ENCODE measurements at regions not wholly inside any gene's neighbourhood (a gene's known extent, or its start where the extent isn't known, plus 50 kb on each side); places are given as distances from the start of the nearest gene placed in this dataset.

DNA sequence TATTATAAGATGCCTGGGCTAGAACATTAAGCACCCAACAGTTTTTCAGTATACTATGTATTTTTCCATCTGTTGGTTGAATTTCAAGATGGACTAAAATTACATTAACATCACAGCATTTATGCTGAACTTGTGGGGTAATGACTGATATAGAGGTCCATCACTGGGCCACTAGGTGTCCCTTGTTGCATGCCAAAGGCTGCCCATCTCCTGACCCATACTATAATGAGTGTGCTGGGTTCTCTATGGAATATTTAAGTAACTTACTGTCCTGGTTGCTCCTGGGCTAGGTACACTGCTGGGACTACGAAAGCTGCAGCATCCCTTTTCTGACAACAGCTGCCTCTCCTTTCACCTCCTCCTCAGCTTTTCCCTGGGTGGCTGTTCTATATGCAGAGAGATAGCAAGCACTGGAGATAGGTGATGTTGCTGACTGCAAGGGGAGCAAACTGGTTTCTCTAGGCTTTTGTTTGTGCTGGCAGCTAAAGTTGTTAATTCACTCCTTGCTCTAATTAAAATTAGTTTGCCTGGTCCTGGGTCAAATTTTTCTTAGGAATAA is 138.6 kb upstream of the TRHDE start:
- no peak for ATAC-seq (ENCODE audit: low read depth)

More for the DNA sequence above, 138.6 kb upstream of the TRHDE start:
- Histone ChIP-seq H4K8ac (ENCODE audit: low read depth in 2 of 2, low read length in 2 of 2) (no peak overlapping the region), H3K27ac (ENCODE audit: insufficient read depth, low read length) (no peak overlapping the region), H3K4me2 (ENCODE audit: low read depth, low read length) (no peak overlapping the region), H3K9me3 (ENCODE audit: control insufficient read depth, insufficient read depth, low read length) (no peaks in the 10 kb centered on the region), H3K4ac (ENCODE audit: low read depth, low read length) (no peak overlapping the region), H3K36me3 (ENCODE audit: control insufficient read depth, insufficient read depth, low read length) (no peaks in the 10 kb centered on the region), H4K91ac (ENCODE audit: insufficient read depth, low read depth, low read length) (no peak overlapping the region), H2BK20ac (ENCODE audit: low read depth, low read length) (no peak overlapping the region), H3K14ac (replicated peaks; ENCODE audit: low read depth, low read length) (no peak overlapping the region), H2BK15ac (ENCODE audit: low read depth, low read length) (no peak overlapping the region), H2AFZ (replicated peaks; ENCODE audit: low read length, poor library complexity) (peak overlapping the region; percentile 13), H2BK120ac (ENCODE audit: low read depth, low read length) (no peak overlapping the region), H3K27me3 (ENCODE audit: control insufficient read depth, insufficient read depth, low read length) (peaks cover 7% of the 10 kb centered on the region), H4K20me1 (ENCODE audit: insufficient read depth, low read length) (no peaks in the 10 kb centered on the region), H2BK5ac (ENCODE audit: low read depth, low read length, poor library complexity, severe bottlenecking) (no peak overlapping the region), H4K5ac (ENCODE audit: low read depth, low read length) (no peak overlapping the region), H3K79me1 (ENCODE audit: low read depth in 1 of 2, low read length in 2 of 2) (no peaks in the 10 kb centered on the region), H3K9ac (ENCODE audit: low read depth, low read length) (no peak overlapping the region), H3K18ac (ENCODE audit: low read depth, low read length) (no peak overlapping the region), H3K4me3 (ENCODE audit: insufficient read depth, low read depth, low read length) (no peak overlapping the region), H2AK9ac (replicated peaks; ENCODE audit: low read depth, low read length, poor library complexity) (no peak overlapping the region), H3K9me1 (ENCODE audit: insufficient read depth, low read length) (no peaks in the 10 kb centered on the region), H3K56ac (ENCODE audit: extremely low read depth, insufficient read depth, low read length) (no peak overlapping the region), H3K23ac (ENCODE audit: low read depth, low read length) (no peak overlapping the region), H3K4me1 (ENCODE audit: control insufficient read depth, insufficient read depth, low read length) (no peaks in the 10 kb centered on the region), H2AK5ac (ENCODE audit: low read depth, low read length) (no peak overlapping the region)
- in situ Hi-C loops (cut with MboI; ENCODE audit: low sequenced_read_pairs): no loop called here
- BruUV-seq (replicated peaks): no TSS peak
- intact Hi-C loops (cut with micrococcal nuclease): no loop called here
- TF ChIP-seq, protein P1, sequence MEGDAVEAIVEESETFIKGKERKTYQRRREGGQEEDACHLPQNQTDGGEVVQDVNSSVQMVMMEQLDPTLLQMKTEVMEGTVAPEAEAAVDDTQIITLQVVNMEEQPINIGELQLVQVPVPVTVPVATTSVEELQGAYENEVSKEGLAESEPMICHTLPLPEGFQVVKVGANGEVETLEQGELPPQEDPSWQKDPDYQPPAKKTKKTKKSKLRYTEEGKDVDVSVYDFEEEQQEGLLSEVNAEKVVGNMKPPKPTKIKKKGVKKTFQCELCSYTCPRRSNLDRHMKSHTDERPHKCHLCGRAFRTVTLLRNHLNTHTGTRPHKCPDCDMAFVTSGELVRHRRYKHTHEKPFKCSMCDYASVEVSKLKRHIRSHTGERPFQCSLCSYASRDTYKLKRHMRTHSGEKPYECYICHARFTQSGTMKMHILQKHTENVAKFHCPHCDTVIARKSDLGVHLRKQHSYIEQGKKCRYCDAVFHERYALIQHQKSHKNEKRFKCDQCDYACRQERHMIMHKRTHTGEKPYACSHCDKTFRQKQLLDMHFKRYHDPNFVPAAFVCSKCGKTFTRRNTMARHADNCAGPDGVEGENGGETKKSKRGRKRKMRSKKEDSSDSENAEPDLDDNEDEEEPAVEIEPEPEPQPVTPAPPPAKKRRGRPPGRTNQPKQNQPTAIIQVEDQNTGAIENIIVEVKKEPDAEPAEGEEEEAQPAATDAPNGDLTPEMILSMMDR (conservative IDR thresholded peaks at IDR 0.05; ENCODE audit: low read depth, low read length): peak; percentile 25
- TF ChIP-seq SMC3 (IDR thresholded peaks at IDR 0.05; ENCODE audit: low read depth, low read length) (no peak), RAD21 (IDR thresholded peaks at IDR 0.05; ENCODE audit: low read length) (peak; percentile 43), NFE2L2 (IDR thresholded peaks at IDR 0.05; ENCODE audit: low read depth, low read length) (no peak), RFX5 (IDR thresholded peaks at IDR 0.05; ENCODE audit: low read depth, low read length) (no peak)
- dilution Hi-C loops (cut with HindIII; ENCODE audit: low sequenced_read_pairs, unreplicated experiment): no loop called here
- POLR2A ChIA-PET (ENCODE audit: unreplicated experiment): no interaction called here
- peak; percentile 1 for DNase-seq
- CTCF ChIA-PET: interaction anchor here (1.7 kb wide), 1 partner anchor 24 kb away, joined by 6 read pairs; no protein-coding TSS in a partner anchor
- WGBS, 2 experiments (ENCODE audit: extremely low coverage in 2 of 2, insufficient read length in 1 of 2): no CpG with 5 or more reads among the region's 1 CpG
